ENCODE measurements at regions not wholly inside any gene's neighbourhood (a gene's known extent, or its start where the extent isn't known, plus 50 kb on each side); places are given as distances from the start of the nearest gene placed in this dataset.

DNA sequence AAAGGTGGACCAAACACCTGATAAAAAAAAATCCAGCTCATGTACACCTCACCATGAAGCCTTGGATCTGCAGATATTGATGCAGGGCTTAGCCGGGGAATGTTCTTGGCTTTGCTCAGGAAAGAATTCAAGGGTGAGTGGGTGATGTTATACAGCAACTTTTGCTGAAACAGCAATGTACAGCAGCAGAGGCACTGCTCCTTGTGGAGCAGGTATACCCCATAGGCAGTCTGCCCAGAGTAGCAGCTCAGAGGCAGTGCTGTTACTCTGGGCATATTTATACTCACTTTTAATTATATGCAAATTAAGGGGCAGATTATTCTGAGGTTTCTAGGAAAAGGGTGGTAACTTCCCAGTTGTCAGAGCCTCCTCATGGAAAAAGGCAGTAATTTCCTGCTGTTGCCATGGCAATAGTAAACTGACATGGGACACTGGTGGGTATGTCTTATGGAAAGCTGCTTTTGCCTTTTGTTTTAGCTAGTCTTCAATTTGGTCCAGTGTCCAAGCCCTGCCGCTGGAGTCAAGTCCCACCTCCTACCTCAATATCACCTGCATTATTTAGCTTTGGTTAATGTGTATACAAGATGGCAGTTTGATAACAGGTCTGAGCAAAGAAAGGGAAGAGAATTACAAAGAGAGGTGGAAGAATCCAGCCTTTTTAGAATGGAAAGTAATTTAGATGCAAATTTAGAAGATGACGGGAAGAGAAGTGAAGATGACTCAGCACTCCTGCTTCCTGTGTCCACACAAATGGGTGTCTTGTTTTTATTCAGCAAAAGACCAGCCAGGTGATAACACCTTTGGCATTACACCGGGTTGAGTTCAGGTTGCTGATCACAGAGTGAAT is 110.1 kb upstream of the JAG1 start:
- Histone ChIP-seq H3K27me3 (replicated peaks) (no peaks in the 10 kb centered on the region), H3K27ac (no peak overlapping the region), H3K36me3 (replicated peaks) (no peaks in the 10 kb centered on the region), H3K4me3 (ENCODE audit: low read depth, low read length) (no peak overlapping the region)
- TF ChIP-seq, protein P1, sequence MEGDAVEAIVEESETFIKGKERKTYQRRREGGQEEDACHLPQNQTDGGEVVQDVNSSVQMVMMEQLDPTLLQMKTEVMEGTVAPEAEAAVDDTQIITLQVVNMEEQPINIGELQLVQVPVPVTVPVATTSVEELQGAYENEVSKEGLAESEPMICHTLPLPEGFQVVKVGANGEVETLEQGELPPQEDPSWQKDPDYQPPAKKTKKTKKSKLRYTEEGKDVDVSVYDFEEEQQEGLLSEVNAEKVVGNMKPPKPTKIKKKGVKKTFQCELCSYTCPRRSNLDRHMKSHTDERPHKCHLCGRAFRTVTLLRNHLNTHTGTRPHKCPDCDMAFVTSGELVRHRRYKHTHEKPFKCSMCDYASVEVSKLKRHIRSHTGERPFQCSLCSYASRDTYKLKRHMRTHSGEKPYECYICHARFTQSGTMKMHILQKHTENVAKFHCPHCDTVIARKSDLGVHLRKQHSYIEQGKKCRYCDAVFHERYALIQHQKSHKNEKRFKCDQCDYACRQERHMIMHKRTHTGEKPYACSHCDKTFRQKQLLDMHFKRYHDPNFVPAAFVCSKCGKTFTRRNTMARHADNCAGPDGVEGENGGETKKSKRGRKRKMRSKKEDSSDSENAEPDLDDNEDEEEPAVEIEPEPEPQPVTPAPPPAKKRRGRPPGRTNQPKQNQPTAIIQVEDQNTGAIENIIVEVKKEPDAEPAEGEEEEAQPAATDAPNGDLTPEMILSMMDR (IDR thresholded peaks at IDR 0.05; ENCODE audit: low read depth, low read length, missing control alignments): no peak
- DNase-seq: no peak
- in situ Hi-C loops (cut with HindIII; ENCODE audit: low pct_ligation_motif_present, low sequenced_read_pairs): no loop called here

- Histone ChIP-seq H3K36me3 (replicated peaks) (no peaks in the 10 kb centered on the region), H3K4me3 (ENCODE audit: low read depth, low read length) (no peak overlapping the region), H3K27ac (no peak overlapping the region), H3K27me3 (replicated peaks) (no peaks in the 10 kb centered on the region)
- TF ChIP-seq, protein P1 (IDR thresholded peaks at IDR 0.05; ENCODE audit: low read depth, low read length, missing control alignments): no peak
- in situ Hi-C loops (cut with HindIII; ENCODE audit: low pct_ligation_motif_present, low sequenced_read_pairs): no loop called here
- DNase-seq: no peak
These were observed 110.9 kb upstream of the JAG1 start for GRCh38 chr20:10784554-10785183.

DNA sequence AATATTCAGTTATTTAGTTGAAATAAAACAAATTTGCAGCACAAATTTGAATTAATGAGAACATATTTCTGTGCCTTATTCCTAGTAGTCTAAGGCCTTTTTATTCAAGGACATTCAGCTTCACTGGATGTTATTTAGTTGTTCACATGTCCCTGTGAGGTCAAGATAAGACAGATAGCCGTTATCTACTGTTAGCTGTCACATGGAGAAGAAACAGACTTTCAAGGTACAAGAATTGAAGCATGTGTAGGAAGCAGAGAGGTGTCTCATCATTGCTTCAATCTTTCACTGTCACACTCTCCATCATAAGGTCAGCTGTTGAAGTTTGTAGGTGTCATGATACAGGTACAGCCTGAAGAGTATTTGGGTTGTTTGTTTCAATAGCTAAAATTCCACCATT is 112.9 kb upstream of the JAG1 start:
- Histone ChIP-seq H3K27ac (no peak overlapping the region), H3K36me3 (replicated peaks) (no peaks in the 10 kb centered on the region), H3K27me3 (replicated peaks) (no peaks in the 10 kb centered on the region), H3K4me3 (ENCODE audit: low read depth, low read length) (no peak overlapping the region)
- no peak for DNase-seq
- TF ChIP-seq, protein P1 (IDR thresholded peaks at IDR 0.05; ENCODE audit: low read depth, low read length, missing control alignments): no peak
- in situ Hi-C loops (cut with HindIII; ENCODE audit: low pct_ligation_motif_present, low sequenced_read_pairs): no loop called here

GRCh38 chr20:10788055-10788454 is 114.3 kb upstream of the JAG1 start:
- TF ChIP-seq, protein P1 (IDR thresholded peaks at IDR 0.05; ENCODE audit: low read depth, low read length, missing control alignments): no peak
- in situ Hi-C loops (cut with HindIII; ENCODE audit: low pct_ligation_motif_present, low sequenced_read_pairs): no loop called here
- Histone ChIP-seq H3K27ac (no peak overlapping the region), H3K27me3 (replicated peaks) (no peaks in the 10 kb centered on the region), H3K4me3 (ENCODE audit: low read depth, low read length) (no peak overlapping the region), H3K36me3 (replicated peaks) (no peaks in the 10 kb centered on the region)
- no peak for DNase-seq

DNA sequence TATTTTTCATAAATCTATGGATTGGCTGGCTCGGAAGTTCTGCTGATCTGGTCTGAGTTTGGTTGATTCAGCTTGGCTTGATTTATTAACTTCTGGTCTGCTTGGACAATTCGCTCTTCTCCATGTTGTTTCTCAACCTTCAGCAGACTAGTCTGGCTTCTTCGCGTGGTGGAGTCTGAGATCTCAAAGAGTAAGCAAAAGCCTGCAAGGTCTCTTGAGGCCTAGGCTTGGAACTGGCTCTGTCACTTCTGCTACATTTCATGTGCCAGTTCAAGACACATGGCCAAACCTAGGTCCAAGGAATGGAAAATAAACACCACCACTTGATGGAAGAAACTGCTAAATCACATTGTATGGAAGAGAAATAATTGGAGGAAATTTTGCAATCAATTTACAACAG is 115.1 kb upstream of the JAG1 start:
- Histone ChIP-seq H3K27me3 (replicated peaks) (no peaks in the 10 kb centered on the region), H3K27ac (no peak overlapping the region), H3K4me3 (ENCODE audit: low read depth, low read length) (no peak overlapping the region), H3K36me3 (replicated peaks) (no peaks in the 10 kb centered on the region)
- DNase-seq: no peak
- in situ Hi-C loops (cut with HindIII; ENCODE audit: low pct_ligation_motif_present, low sequenced_read_pairs): no loop called here
- TF ChIP-seq, protein P1 (IDR thresholded peaks at IDR 0.05; ENCODE audit: low read depth, low read length, missing control alignments): no peak
